GM12875 (cell line): ENCODE measurements at regions not wholly inside any gene's neighbourhood (a gene's known extent, or its start where the extent isn't known, plus 50 kb on each side); places are given as distances from the start of the nearest gene placed in this dataset.

Experiments used
- H3K4me3 ChIP-seq: one replicate; pipeline ENCODE4 v1.5.1; 2011; ENCODE audit warnings: low read depth, low read length, control low read depth
- CTCF ChIP-seq: IDR thresholded peaks from 2 replicates; pipeline ENCODE4 v1.5.1; 2011; ENCODE audit warnings: low read depth, mild to moderate bottlenecking, control low read depth, inconsistent platforms, low read length, moderate library complexity, borderline replicate concordance; ENCODE audit not compliant: insufficient read depth

- no peak for TF ChIP-seq CTCF
- no peak overlapping the region for H3K4me3 ChIP-seq
Observed at GRCh38 chr3:43783987-43784639, 93.4 kb downstream of the ABHD5 start.

DNA sequence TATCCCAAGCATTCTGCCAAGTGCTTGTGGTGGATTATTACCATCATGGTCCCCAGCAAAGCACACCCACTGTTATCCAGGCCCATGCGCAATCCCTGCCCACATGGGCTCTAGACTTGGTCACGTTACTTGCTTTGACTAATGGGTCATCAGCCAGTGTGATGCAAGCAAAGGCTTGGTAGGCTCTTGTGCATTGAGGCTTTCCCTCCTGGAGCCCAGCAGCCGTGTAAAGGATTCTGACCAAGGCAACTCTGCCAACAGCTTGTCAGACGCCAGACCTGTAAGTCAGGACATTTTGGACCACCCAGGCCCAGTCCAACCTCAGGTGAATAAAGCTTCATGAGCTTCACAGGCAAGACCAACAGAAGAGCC is 93.9 kb downstream of the ABHD5 start:
- no peak for TF ChIP-seq CTCF
- H3K4me3 ChIP-seq: no peak overlapping the region

- no peak for TF ChIP-seq CTCF
- H3K4me3 ChIP-seq: no peak overlapping the region
Observed at GRCh38 chr3:43785551-43785950, 94.8 kb downstream of the ABHD5 start.

DNA sequence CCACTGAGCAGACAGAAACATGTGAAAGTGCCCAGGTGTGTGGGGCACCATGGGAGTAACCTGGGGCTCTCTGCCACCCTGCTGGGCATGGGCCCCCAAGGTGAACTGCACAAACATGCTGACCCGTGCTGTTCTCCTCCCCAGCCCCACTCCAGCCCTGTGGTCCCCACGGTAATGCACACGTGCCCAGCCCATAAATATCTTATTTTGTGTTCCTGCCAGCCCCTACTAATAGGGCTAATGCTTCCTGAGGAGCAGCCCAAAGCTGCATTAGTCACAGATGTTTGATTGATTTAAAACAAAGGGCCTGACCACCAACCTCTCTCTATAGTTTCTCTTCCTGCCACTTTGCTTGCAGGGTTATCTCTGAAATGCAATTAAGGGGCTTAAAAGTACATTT is 95.4 kb downstream of the ABHD5 start:
- TF ChIP-seq CTCF: no peak
- H3K4me3 ChIP-seq: no peak overlapping the region

- H3K4me3 ChIP-seq: no peak overlapping the region
- TF ChIP-seq CTCF: no peak
Observed at GRCh38 chr3:43786526-43787305, 96.0 kb downstream of the ABHD5 start.

DNA sequence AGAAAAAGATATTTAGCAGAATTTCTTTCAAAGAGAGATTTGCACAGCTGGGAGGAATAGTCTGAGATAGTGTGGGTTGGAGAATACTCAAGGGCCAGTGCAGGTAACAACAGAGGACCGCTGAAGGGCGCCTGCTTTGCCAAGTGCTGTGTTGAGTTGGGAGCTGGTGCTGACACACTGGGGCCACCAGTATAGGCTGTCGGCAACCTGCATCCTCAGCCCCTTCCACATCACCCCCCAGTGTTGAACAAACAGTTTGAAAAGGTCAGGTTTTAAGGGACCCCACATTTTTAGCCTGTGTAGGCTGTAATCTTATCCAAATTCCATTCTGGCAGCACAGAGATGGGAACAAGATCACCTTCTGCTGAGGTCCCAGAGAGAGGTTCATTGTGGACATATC is 96.6 kb downstream of the ABHD5 start:
- H3K4me3 ChIP-seq: no peak overlapping the region
- TF ChIP-seq CTCF: no peak

DNA sequence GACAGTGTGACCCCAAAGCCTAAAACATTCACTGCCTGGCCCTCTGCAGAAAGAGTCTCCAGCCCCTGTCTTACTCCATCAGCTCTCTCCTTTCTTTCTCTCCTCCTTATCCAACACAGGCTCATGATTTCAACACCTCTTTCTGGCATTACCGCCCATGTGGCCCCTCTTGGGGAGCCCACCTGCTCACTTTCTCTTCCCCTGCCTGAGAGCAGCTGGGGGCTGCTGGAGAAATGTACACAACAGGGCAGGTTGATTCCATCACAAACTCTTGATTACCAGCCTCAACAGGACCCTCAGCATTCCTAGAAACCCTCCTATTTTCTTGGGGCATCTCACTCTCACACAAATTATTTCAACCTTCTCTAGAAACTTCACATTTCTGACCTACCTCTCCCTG is 98.3 kb downstream of the ABHD5 start:
- TF ChIP-seq CTCF: no peak
- H3K4me3 ChIP-seq: no peak overlapping the region
